DOHH2 (cell line): ENCODE measurements at regions not wholly inside any gene's neighbourhood (a gene's known extent, or its start where the extent isn't known, plus 50 kb on each side); places are given as distances from the start of the nearest gene placed in this dataset.

ENCODE experiments used
- H3F3A ChIP-seq: fragments of 200-600 bp; sonication (generic), shearing (Covaris generic); 2 replicates; pipeline ENCODE4 v1.6.0; 2016; ENCODE audit warnings: antibody characterized with exemption, mild to moderate bottlenecking; ENCODE audit not compliant: control insufficient read depth, insufficient read depth
- H3K27ac ChIP-seq: fragments of 200-600 bp; sonication (generic); 2 replicates; pipeline ENCODE4 v1.5.1; 2014; ENCODE audit warnings: low read depth, mild to moderate bottlenecking, low read length, moderate library complexity
- H3K27me3 ChIP-seq: fragments of 200-600 bp; sonication (generic); 2 replicates; pipeline ENCODE4 v1.6.1; 2014; ENCODE audit warnings: mild to moderate bottlenecking, low read length, mixed read lengths; ENCODE audit not compliant: control insufficient read depth
- H3K36me3 ChIP-seq: fragments of 200-600 bp; sonication (generic); 2 replicates; pipeline ENCODE4 v1.6.1; 2014; ENCODE audit warnings: mild to moderate bottlenecking, low read length, moderate library complexity, mixed read lengths; ENCODE audit not compliant: control insufficient read depth
- H3K4me1 ChIP-seq: fragments of 200-600 bp; sonication (generic); 2 replicates; pipeline ENCODE4 v1.6.1; 2014; ENCODE audit warnings: mild to moderate bottlenecking, low read length, mixed read lengths; ENCODE audit not compliant: control insufficient read depth
- H3K4me2 ChIP-seq: fragments of 200-600 bp; sonication (generic); 2 replicates; pipeline ENCODE4 v1.6.0; 2014; ENCODE audit warnings: mild to moderate bottlenecking, low read length, moderate library complexity
- H3K4me3 ChIP-seq: fragments of 200-600 bp; sonication (generic); 2 replicates; pipeline ENCODE4 v1.5.1; 2014; ENCODE audit warnings: mild to moderate bottlenecking, low read length, mixed read lengths
- H3K79me2 ChIP-seq: fragments of 200-600 bp; sonication (generic); 2 replicates; pipeline ENCODE4 v1.6.1; 2014; ENCODE audit warnings: mild to moderate bottlenecking, low read length, mixed read lengths; ENCODE audit not compliant: control insufficient read depth
- H3K9me2 ChIP-seq: fragments of 200-600 bp; sonication (generic); replicated peaks from 2 replicates; pipeline ENCODE4 v1.6.1; 2014; ENCODE audit warnings: mild to moderate bottlenecking, low read length, mixed read lengths; ENCODE audit not compliant: control insufficient read depth
- H3K9me3 ChIP-seq: fragments of 200-600 bp; sonication (generic); 2 replicates; pipeline ENCODE4 v1.6.1; 2014; ENCODE audit warnings: antibody characterized with exemption, low read length, mixed read lengths; ENCODE audit not compliant: control insufficient read depth, insufficient read depth
- H4K20me1 ChIP-seq: fragments of 200-600 bp; sonication (generic); 2 replicates; pipeline ENCODE4 v1.6.0; 2014; ENCODE audit warnings: low read depth, mild to moderate bottlenecking, antibody characterized with exemption, low read length, moderate library complexity; ENCODE audit not compliant: control insufficient read depth, insufficient read depth
- CTCF ChIP-seq: fragments of 200-600 bp; sonication (generic); IDR thresholded peaks from one replicate; pipeline ENCODE4 v1.5.1; 2014; ENCODE audit warnings: antibody characterized with exemption, mild to moderate bottlenecking, low read depth, low read length; ENCODE audit not compliant: poor library complexity, severe bottlenecking
- EZH2phosphoT487 ChIP-seq: fragments of 200-600 bp; sonication (generic); IDR thresholded peaks from 2 replicates; pipeline ENCODE4 v1.6.1; 2017; ENCODE audit warnings: borderline replicate concordance, mild to moderate bottlenecking, antibody characterized with exemption, low read length, moderate library complexity, mixed read lengths

DNA sequence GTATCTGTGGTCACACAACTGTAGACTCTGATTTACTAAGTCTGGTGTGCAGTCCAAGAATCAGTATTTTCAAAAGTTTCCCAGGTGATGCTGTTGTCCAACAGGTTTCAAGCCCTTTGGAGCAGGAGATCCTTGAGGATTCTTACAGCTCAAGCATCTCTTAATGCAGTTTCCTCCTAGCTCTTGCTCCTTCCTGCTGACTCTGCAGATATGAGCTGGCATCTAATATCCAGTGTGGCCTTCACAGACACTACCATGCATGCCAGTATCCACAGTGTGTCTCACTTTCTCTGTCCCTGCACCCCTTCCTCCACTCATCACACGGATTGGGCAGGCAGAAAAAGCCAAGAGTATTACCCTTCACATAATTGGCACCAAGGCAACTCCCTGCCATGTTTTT is 182.2 kb upstream of the TNC start:
- no peaks in the 10 kb centered on the region for H3F3A ChIP-seq
- no peak overlapping the region for H3K27ac ChIP-seq
- no peaks in the 10 kb centered on the region for H3K9me3 ChIP-seq
- no peaks in the 10 kb centered on the region for H3K36me3 ChIP-seq
- no peaks in the 10 kb centered on the region for H3K79me2 ChIP-seq
- H4K20me1 ChIP-seq: no peaks in the 10 kb centered on the region
- no peak overlapping the region for H3K4me2 ChIP-seq
- no peaks in the 10 kb centered on the region for H3K4me1 ChIP-seq
- no peaks in the 10 kb centered on the region for H3K27me3 ChIP-seq
- H3K9me2 ChIP-seq: no peaks in the 10 kb centered on the region
- H3K4me3 ChIP-seq: no peak overlapping the region
- TF ChIP-seq EZH2phosphoT487: no peak
- TF ChIP-seq CTCF: no peak

GRCh38 chr9:115300874-115301273 is 182.9 kb upstream of the TNC start:
- no peaks in the 10 kb centered on the region for H3K4me1 ChIP-seq
- no peaks in the 10 kb centered on the region for H3K36me3 ChIP-seq
- no peaks in the 10 kb centered on the region for H3K79me2 ChIP-seq
- H3K27me3 ChIP-seq: no peaks in the 10 kb centered on the region
- H3K4me3 ChIP-seq: no peak overlapping the region
- TF ChIP-seq CTCF (no peak), EZH2phosphoT487 (no peak)
- no peaks in the 10 kb centered on the region for H3K9me2 ChIP-seq
- H3K4me2 ChIP-seq: no peak overlapping the region
- H4K20me1 ChIP-seq: no peaks in the 10 kb centered on the region
- H3K9me3 ChIP-seq: no peaks in the 10 kb centered on the region
- H3K27ac ChIP-seq: no peak overlapping the region
- no peaks in the 10 kb centered on the region for H3F3A ChIP-seq

DNA sequence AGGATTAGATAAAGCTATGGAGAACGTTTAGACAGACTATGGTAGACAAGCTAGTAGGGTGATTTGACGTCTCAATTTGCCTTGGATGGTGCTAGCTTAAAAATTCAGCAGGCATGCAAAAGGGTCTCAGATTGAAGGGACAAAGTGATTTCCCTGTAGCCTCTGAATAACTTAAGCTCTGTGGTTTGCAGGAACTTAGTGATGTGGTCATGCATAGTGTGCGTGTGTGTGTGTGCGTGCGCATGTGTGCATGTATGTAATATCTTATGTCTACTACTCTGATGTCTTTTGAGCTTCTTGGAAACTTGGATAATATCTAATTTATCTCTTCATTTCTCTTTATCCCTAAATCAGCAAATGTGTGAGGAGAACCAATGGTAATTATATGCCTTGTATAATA is 183.6 kb upstream of the TNC start:
- H3K27me3 ChIP-seq: no peaks in the 10 kb centered on the region
- H3K79me2 ChIP-seq: no peaks in the 10 kb centered on the region
- H3K36me3 ChIP-seq: no peaks in the 10 kb centered on the region
- H3K27ac ChIP-seq: no peak overlapping the region
- H3K9me3 ChIP-seq: no peaks in the 10 kb centered on the region
- no peaks in the 10 kb centered on the region for H3K4me1 ChIP-seq
- H3K4me3 ChIP-seq: no peak overlapping the region
- no peaks in the 10 kb centered on the region for H4K20me1 ChIP-seq
- H3K4me2 ChIP-seq: no peak overlapping the region
- TF ChIP-seq CTCF (no peak), EZH2phosphoT487 (no peak)
- no peaks in the 10 kb centered on the region for H3K9me2 ChIP-seq
- H3F3A ChIP-seq: no peaks in the 10 kb centered on the region

- H3K4me1 ChIP-seq: no peaks in the 10 kb centered on the region
Measured at GRCh38 chr9:115305543-115305942, 187.6 kb upstream of the TNC start.

More at GRCh38 chr9:115305543-115305942, 187.6 kb upstream of the TNC start:
- Histone ChIP-seq H3K36me3 (no peaks in the 10 kb centered on the region), H3K27ac (no peak overlapping the region), H4K20me1 (no peaks in the 10 kb centered on the region), H3K9me3 (no peaks in the 10 kb centered on the region), H3K4me3 (no peak overlapping the region), H3K27me3 (no peaks in the 10 kb centered on the region), H3K9me2 (no peaks in the 10 kb centered on the region), H3F3A (no peaks in the 10 kb centered on the region), H3K4me2 (no peak overlapping the region), H3K79me2 (no peaks in the 10 kb centered on the region)
- TF ChIP-seq EZH2phosphoT487 (no peak), CTCF (no peak)
